Upper lobe of left lung (tissue), 6 donors: ENCODE measurements at regions not wholly inside any gene's neighbourhood (a gene's known extent, or its start where the extent isn't known, plus 50 kb on each side); places are given as distances from the start of the nearest gene placed in this dataset.
"Not testable (repeated sequence)": the region's sequence is repeated elsewhere in the genome, so short reads cannot be mapped to it uniquely, and the experiment has no call there.

ENCODE experiments used
- ATAC-seq, 2 donors: fragments of 200-7000 bp; cut with Tn5 transposase; one replicate each; pipeline ENCODE4 v1.9.1; 2022; ENCODE audit warnings: mild to moderate bottlenecking in 2 of 2, moderate library complexity in 2 of 2; ENCODE audit not compliant: low FRiP score in 2 of 2
- DNase-seq, 2 donors: peaks; one replicate each; pipeline ENCODE4 v3.0.0-alpha.2; 2019 to 2020
- H3K27ac ChIP-seq, 4 donors: fragments of 200-600 bp; sonication (generic); one replicate each; pipeline ENCODE4 v1.5.1; 2016 to 2019
- H3K27me3 ChIP-seq, 4 donors: fragments of 200-600 bp; sonication (generic); one replicate each; pipeline ENCODE4 v1.5.1; 2017 to 2019
- H3K36me3 ChIP-seq, 4 donors: fragments of 200-600 bp; sonication (generic); one replicate each; pipeline ENCODE4 v1.5.1; 2016 to 2019
- H3K4me1 ChIP-seq, 4 donors: fragments of 200-600 bp; sonication (generic); one replicate each; pipeline ENCODE4 v1.5.1; 2018 to 2019
- H3K4me3 ChIP-seq, 4 donors: fragments of 200-600 bp; sonication (generic); one replicate each; pipeline ENCODE4 v1.5.1; 2017 to 2019; ENCODE audit warnings: mild to moderate bottlenecking in 2 of 4, moderate library complexity in 1 of 4
- H3K9me3 ChIP-seq, 4 donors: fragments of 200-600 bp; sonication (generic); one replicate each; pipeline ENCODE4 v1.5.1; 2018 to 2019
- EP300 ChIP-seq, 4 donors: sonication (generic); formaldehyde crosslinking; IDR thresholded peaks; one replicate each; pipeline ENCODE4 v1.5.1; 2017; ENCODE audit warnings: antibody characterized with exemption in 4 of 4, control low read depth in 2 of 4
- POLR2A ChIP-seq, 4 donors: fragments of 450-650 bp; IDR thresholded peaks; one replicate each; pipeline ENCODE4 v1.5.1; 2016 to 2017; ENCODE audit warnings: antibody characterized with exemption in 4 of 4, mild to moderate bottlenecking in 2 of 4
- POLR2AphosphoS5 ChIP-seq, 2 donors: sonication (generic); formaldehyde crosslinking; IDR thresholded peaks; one replicate each; pipeline ENCODE4 v1.5.1; 2017; ENCODE audit warnings: antibody characterized with exemption in 2 of 2
- WGBS, 2 donors: methylation state at CpG; one replicate each; pipeline ENCODE4 v1.1.5; 2017 to 2018; 5-methylcytosine and 5-hydroxymethylcytosine counted together
- TF ChIP-seq, protein P1 (sequence below), 6 experiments: fragments of 450-650 bp in 4 of 6; fragments of 200-600 bp in 2 of 6; sonication (generic) in 2 of 6; IDR thresholded peaks; one replicate each; pipeline ENCODE4 v1.5.1; 2016 to 2019; ENCODE audit warnings: antibody characterized with exemption in 6 of 6
- donor health status: DM: no; HTN: no; CAD: no; lungs with moderate emphysema.
- donor health status: DM: no; HTN: yes; CAD: no; lungs with severe emphysema.

DNA sequence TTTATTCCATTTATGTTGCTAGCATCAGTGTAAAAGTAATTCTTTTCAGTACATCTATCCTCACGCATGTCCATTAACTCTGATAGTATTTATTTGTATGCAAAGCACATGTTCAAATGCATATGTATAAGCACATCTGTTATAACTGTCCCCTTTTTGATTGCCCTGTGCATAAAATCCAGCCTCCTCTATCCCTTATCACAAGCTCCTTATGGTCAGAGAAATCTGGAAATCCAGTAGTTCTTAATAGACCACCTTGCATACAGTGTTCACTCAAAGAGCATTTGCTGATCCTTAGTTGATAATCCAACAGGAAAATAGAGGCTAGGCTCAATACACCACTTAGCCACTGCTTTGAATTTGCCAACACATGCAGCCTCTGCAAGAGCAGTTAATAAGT, 443.5 kb downstream of the AASDHPPT start:
- DNase-seq (no peak), ATAC-seq (no peak)
- H3K27me3 ChIP-seq = no peaks in the 10 kb centered on the region
- no peaks in the 10 kb centered on the region for H3K9me3 ChIP-seq
- WGBS, 2 donors = 90 to 94% methylated on average over 1 of the region's 1 CpG
- H3K4me1 ChIP-seq = no peaks in the 10 kb centered on the region
- H3K27ac ChIP-seq = no peak overlapping the region
- TF ChIP-seq POLR2A (IDR thresholded peaks at IDR 0.05) (no peak), EP300 (IDR thresholded peaks at IDR 0.05) (no peak), POLR2AphosphoS5 (IDR thresholded peaks at IDR 0.05) (no peak)
- TF ChIP-seq, protein P1, sequence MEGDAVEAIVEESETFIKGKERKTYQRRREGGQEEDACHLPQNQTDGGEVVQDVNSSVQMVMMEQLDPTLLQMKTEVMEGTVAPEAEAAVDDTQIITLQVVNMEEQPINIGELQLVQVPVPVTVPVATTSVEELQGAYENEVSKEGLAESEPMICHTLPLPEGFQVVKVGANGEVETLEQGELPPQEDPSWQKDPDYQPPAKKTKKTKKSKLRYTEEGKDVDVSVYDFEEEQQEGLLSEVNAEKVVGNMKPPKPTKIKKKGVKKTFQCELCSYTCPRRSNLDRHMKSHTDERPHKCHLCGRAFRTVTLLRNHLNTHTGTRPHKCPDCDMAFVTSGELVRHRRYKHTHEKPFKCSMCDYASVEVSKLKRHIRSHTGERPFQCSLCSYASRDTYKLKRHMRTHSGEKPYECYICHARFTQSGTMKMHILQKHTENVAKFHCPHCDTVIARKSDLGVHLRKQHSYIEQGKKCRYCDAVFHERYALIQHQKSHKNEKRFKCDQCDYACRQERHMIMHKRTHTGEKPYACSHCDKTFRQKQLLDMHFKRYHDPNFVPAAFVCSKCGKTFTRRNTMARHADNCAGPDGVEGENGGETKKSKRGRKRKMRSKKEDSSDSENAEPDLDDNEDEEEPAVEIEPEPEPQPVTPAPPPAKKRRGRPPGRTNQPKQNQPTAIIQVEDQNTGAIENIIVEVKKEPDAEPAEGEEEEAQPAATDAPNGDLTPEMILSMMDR (IDR thresholded peaks at IDR 0.05) = no peak
- no peaks in the 10 kb centered on the region for H3K36me3 ChIP-seq
- no peak overlapping the region for H3K4me3 ChIP-seq

DNA sequence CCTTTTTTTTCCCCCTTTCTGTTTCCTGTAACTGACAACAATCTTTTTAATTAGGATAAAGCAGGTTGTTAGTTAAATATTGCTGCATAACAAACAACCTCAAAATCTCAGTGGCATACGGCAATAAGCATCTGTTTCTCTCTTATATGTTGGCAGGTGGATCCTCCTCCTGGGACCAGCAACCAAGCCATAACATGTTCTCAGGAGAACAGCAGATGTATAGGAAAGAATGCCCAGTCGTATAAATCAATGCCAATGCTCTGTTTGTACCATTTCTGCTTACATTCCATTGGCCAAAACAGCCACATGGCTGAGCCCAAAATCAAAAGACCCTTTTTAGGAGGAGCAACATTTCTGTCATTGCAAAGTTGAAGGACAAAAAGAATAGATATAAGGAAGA, 445.7 kb downstream of the AASDHPPT start:
- TF ChIP-seq POLR2A (IDR thresholded peaks at IDR 0.05) (no peak), EP300 (IDR thresholded peaks at IDR 0.05) (no peak), POLR2AphosphoS5 (IDR thresholded peaks at IDR 0.05) (no peak)
- TF ChIP-seq, protein P1 (IDR thresholded peaks at IDR 0.05) = no peak
- no peak for ATAC-seq
- H3K4me3 ChIP-seq = no peak overlapping the region
- no peaks in the 10 kb centered on the region for H3K4me1 ChIP-seq
- no peaks in the 10 kb centered on the region for H3K27me3 ChIP-seq
- H3K36me3 ChIP-seq = no peaks in the 10 kb centered on the region
- DNase-seq = no peak
- WGBS, 2 donors = 77 to 86% methylated on average over 2 of the region's 2 CpGs
- H3K27ac ChIP-seq = no peak overlapping the region
- no peaks in the 10 kb centered on the region for H3K9me3 ChIP-seq

DNA sequence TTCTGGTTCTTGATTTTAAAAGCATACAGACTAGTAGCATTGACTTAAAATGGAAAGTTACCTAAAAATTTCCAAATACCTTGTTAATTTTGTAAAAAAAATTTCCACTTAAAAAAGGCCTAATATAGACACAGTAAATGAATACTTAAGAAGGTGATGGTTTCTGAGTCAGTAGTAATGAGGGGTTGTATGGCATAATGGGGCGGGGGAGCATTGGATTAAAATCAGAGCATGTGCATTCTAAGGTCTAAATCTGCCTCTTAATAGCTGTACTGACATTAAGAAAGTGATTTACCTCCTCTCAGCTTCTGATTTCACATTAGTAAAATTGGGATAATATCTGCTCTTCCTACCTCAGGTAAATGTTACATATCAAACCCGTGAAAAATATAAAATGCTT, 446.5 kb downstream of the AASDHPPT start:
- WGBS, 2 donors = 86 to 88% methylated on average over 2 of the region's 2 CpGs

DNA sequence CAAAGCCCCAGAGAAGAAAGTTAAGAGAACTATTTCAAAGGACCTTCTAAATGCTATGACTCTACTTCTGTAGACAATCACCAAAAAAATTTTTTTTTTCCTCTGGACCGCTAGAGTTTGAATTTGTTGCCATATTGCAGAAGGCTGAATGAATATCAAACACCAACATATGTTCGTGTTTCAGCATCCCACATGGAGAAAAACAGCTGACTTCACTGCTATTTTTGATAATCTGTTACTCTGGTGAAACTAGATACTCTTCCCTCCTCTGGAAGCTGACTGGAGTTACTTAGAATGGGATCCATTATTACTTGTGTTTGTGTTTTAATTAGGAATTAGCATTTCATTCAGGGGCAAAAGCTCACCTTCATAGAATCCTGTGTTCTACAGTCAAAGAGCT, 447.0 kb downstream of the AASDHPPT start:
- no peak overlapping the region for H3K27ac ChIP-seq
- DNase-seq (no peak), ATAC-seq (no peak)
- H3K27me3 ChIP-seq = no peaks in the 10 kb centered on the region
- TF ChIP-seq POLR2AphosphoS5 (IDR thresholded peaks at IDR 0.05) (no peak), POLR2A (IDR thresholded peaks at IDR 0.05) (no peak), EP300 (IDR thresholded peaks at IDR 0.05) (no peak)
- TF ChIP-seq, protein P1 (IDR thresholded peaks at IDR 0.05) = no peak
- WGBS, 2 donors = 67 to 82% methylated on average over 2 of the region's 2 CpGs
- H3K4me1 ChIP-seq = no peaks in the 10 kb centered on the region
- no peak overlapping the region for H3K4me3 ChIP-seq
- H3K36me3 ChIP-seq = no peaks in the 10 kb centered on the region
- H3K9me3 ChIP-seq = no peaks in the 10 kb centered on the region

More for the DNA sequence above, 446.5 kb downstream of the AASDHPPT start:
- Histone ChIP-seq H3K4me1 (no peaks in the 10 kb centered on the region), H3K27ac (no peak overlapping the region), H3K9me3 (no peaks in the 10 kb centered on the region), H3K4me3 (no peak overlapping the region), H3K36me3 (no peaks in the 10 kb centered on the region), H3K27me3 (no peaks in the 10 kb centered on the region)
- TF ChIP-seq POLR2AphosphoS5 (IDR thresholded peaks at IDR 0.05) = no peak
- TF ChIP-seq POLR2A (IDR thresholded peaks at IDR 0.05) = no peak
- no peak for TF ChIP-seq EP300 (IDR thresholded peaks at IDR 0.05)
- ATAC-seq (no peak), DNase-seq (no peak)

DNA sequence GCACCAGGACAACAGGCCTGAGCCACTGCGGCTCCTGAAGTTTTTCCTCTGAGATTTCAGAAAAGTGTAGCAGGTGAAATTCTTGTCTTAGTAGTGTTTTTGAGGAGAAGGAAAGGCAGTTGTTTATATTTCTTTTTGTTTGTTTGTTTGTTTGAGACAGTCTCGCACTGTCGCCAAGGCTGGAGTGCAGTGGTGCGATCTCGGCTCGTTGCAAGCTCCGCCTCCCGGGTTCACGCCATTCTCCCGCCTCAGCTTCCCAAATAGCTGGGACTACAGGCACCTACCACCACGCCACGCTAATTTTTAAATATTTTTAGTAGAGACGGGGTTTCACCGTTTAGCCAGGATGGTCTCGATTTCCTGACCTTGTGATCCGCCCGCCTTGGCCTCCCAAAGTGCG, 454.2 kb downstream of the AASDHPPT start:
- peak in 1 of 2 donors; percentile 42 for DNase-seq
- not testable (repeated sequence) for H3K36me3 ChIP-seq, H3K4me3 ChIP-seq, H3K27ac ChIP-seq, H3K9me3 ChIP-seq, H3K4me1 ChIP-seq, H3K27me3 ChIP-seq, ATAC-seq
- WGBS, 2 donors = 85 to 90% methylated on average over 18 of the region's 18 CpGs

GRCh38 chr11:106533046-106533445, 455.6 kb downstream of the AASDHPPT start:
- no peak for TF ChIP-seq EP300 (IDR thresholded peaks at IDR 0.05)
- no peak for TF ChIP-seq POLR2A (IDR thresholded peaks at IDR 0.05)
- TF ChIP-seq, protein P1 (IDR thresholded peaks at IDR 0.05) = no peak
- no peak for TF ChIP-seq POLR2AphosphoS5 (IDR thresholded peaks at IDR 0.05)
- 91 to 92% methylated on average over 2 of the region's 2 CpGs for WGBS, 2 donors
- Histone ChIP-seq H3K4me3 (no peak overlapping the region), H3K36me3 (no peaks in the 10 kb centered on the region), H3K9me3 (no peaks in the 10 kb centered on the region), H3K4me1 (no peaks in the 10 kb centered on the region), H3K27ac (no peak overlapping the region), H3K27me3 (no peaks in the 10 kb centered on the region)
- ATAC-seq = no peak
- DNase-seq = no peak
